Ammon's horn (tissue), 1 donor: ENCODE measurements at regions not wholly inside any gene's neighbourhood (a gene's known extent, or its start where the extent isn't known, plus 50 kb on each side); places are given as distances from the start of the nearest gene placed in this dataset.
"Not testable (repeated sequence)": the region's sequence is repeated elsewhere in the genome, so short reads cannot be mapped to it uniquely, and the experiment has no call there.

ENCODE experiments used
- DNase-seq: peaks from one replicate; pipeline ENCODE4 v3.0.0-alpha.2; 2016; ENCODE audit warnings: low spot score

GRCh38 chr2:132220589-132220988 is 58.8 kb upstream of the ANKRD30BL start:
- not testable (repeated sequence) for DNase-seq

DNA sequence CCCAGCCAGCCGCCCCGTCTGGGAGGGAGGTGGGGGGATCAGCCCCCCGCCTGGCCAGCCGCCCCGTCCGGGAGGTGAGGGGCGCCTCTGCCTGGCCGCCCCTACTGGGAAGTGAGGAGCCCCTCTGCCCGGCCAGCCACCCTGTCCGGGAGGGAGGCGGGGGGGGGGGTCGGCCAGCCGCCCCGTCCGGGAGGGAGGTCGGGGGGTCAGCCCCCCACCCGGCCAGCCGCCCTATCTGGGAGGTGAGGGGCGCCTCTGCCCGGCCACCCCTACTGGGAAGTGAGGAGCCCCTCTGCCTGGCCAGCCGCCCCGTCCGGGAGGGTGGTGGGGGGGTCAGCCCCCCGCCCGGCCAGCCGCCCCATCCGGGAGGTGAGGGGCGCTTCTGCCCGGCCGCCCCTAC is 60.1 kb upstream of the ANKRD30BL start:
- not testable (repeated sequence) for DNase-seq

DNA sequence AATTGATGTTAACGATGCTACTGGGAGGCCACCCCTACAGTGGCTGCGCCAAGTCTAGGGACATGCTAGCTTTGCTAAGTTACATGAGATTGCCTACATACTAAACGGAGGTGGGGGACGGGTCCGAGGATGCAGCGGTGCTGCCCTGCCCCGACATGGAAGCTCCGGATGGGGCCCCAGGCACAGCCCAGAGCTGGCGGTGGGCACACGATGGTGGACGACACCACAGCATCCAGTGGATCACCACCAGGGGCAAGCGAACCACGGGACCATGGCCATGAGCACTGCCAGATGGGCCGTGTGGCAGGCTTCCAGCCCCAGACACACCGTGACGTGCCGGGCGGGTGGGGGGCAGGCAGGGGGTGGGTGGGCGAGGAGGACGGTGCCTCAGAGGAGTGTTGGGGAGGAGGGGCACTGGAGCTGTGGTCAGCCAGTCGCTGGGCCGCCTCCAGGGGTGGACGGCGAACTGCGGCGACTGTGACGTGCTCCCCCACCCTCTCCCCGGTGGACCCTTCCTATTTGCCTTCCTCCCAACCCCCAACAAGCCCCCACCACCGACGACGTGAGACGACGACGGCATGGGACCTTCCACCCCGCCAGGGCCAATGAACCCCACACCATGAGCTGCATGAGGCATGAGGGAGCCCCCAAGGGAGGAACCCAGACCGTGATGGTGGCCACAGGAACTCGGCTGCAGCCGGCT is 90.6 kb upstream of the ANKRD30BL start:
- no peak for DNase-seq

DNA sequence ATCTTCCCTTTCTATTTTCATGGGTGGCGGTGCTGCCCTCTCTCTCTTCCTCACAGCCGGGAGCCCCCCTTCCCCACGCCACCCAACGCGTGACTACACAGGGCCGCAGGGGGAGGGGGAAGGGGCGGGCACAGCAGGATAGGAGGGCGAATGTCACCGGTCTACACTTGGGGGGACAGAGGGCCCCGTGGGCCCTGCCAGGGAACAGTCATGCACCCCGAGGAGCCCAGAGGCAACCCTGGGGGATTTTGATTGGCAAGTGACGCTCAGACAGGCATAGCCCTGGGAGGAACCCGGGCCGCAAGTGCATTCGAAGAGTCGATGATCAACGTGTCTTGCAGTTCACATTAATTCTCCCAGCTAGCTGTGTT is 91.1 kb upstream of the ANKRD30BL start:
- no peak for DNase-seq

GRCh38 chr2:132253496-132254305 is 91.9 kb upstream of the ANKRD30BL start:
- no peak for DNase-seq

DNA sequence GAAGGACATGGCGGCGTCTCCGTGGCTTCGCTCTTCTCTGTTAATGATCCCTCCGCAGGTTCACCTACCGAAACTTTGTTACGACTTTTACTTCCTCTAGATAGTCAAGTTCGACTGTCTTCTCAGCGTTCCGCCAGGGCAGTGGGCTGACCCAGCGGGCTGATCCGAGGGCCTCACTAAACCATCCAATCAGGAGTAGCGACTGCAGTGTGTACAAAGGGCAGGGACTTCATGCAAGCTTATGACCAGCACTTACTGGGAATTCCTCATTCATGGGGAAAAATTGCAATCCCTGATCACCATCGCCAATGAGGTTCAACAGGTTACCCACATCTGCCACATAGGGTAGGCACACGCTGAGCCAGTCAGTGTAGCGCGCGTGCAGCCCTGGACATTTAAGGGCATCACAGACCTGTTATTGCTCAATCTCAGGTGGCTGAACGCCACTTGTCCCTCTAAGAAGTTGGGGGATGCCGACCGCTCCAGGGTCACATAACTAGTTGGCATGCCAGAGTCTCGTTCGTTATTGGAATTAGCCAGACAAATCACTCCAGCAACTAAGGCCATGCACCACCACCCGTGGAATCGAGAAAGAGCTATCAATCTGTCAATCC is 92.7 kb upstream of the ANKRD30BL start:
- DNase-seq: not testable (repeated sequence)

DNA sequence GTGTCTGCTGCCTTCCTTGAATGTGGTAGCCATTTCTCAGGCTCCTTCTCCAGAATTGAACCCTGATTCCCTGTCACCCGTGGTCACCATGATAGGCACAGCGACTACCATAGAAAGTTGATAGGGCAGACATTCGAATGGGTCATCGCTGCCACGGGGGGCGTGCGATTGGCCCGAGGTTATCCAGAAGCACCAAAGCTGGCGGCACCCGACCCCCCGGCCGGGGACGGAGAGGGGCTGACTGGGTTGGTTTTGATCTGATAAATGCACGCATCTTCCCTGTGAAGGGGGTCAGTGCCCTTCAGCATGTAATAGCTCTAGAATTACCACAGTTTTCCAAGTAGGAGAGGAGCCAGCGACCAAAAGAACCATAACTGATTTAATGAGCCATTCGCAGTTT is 94.0 kb upstream of the ANKRD30BL start:
- no peak for DNase-seq

GRCh38 chr2:132256251-132256902 is 94.6 kb upstream of the ANKRD30BL start:
- DNase-seq: no peak

DNA sequence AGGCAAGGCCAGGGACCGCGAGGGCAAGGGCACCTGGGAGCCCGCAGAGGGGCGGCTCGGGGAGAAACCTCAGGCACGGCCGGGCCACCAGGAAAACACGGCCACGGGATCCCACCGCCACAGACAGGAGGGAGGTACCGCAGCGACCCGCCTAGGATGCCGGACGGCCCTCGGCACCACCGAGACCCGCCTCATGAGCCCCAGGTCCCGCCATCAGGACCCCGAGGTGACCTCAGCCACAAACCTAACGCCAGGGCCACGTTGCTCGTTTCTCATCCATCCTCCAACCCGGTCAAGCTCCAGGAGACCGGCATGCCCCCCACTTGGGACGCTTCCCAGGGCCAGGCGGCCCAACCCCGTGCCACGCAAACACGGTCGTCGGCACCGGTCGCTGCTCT is 95.2 kb upstream of the ANKRD30BL start:
- DNase-seq: not testable (repeated sequence)

- not testable (repeated sequence) for DNase-seq
These were observed 95.8 kb upstream of the ANKRD30BL start for GRCh38 chr2:132257301-132258171.

- not testable (repeated sequence) for DNase-seq
These were observed 97.5 kb upstream of the ANKRD30BL start for GRCh38 chr2:132259276-132259675.

DNA sequence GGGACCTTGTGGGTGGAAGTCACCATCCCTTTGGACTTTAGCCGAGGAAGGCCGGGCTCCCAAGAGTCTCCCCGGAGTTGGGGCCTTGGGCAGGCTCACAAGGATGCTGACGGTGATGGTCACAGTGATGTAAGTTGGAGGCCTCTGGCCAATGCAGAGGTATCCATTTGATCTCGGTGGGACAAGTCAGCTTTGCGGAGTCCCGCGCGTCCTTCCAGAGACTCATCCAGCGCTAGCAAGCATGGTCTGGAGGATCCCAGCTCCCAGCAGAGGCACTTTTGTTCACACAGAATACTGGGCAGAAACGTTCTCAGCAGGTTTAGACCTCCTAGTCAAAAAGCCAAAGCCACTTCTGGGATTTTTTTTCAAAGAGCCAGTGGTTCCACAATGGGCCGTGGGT is 103.8 kb upstream of the ANKRD30BL start:
- DNase-seq: not testable (repeated sequence)

- DNase-seq: no peak
These were observed 105.3 kb upstream of the ANKRD30BL start for GRCh38 chr2:132267105-132267497.

GRCh38 chr2:132267498-132268283 is 105.9 kb upstream of the ANKRD30BL start:
- not testable (repeated sequence) for DNase-seq

GRCh38 chr2:132268284-132268976 is 106.7 kb upstream of the ANKRD30BL start:
- not testable (repeated sequence) for DNase-seq

DNA sequence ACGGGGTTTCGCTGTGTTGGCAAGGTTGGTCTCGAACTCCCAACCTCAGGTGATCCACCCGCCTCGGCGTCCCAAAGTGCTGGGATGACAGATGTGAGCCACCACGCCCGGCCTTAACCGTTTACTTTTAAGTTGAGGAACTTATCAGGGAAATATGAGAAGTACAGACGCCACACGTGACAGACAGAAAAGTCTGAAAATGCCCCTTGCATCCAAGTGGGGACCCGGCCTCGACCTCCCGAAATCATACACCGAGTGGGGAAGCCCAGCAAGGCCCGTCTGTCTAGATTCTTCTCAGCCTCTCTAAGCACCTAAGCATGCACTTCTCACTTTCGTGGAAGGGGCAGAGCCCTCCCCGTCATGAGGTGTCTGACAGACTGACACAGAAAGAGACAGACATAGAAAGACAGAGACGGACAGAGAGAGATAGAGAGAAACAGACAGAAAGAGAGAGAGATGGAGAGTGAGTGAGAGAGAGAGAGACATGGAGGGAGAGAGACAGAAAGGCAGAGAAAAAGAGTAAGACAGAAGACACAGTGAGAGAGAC is 107.3 kb upstream of the ANKRD30BL start:
- no peak for DNase-seq

- DNase-seq: no peak
These were observed 108.5 kb upstream of the ANKRD30BL start for GRCh38 chr2:132270255-132270654.

GRCh38 chr2:132270981-132271546 is 109.3 kb upstream of the ANKRD30BL start:
- DNase-seq: no peak

GRCh38 chr2:132271794-132272193 is 110.0 kb upstream of the ANKRD30BL start:
- DNase-seq: not testable (repeated sequence)
